Stomach (tissue), 8 donors: ENCODE measurements at regions not wholly inside any gene's neighbourhood (a gene's known extent, or its start where the extent isn't known, plus 50 kb on each side); places are given as distances from the start of the nearest gene placed in this dataset.

Source experiments
- DNase-seq, 2 donors: peaks; one replicate each; pipeline versions ENCODE4 v3.0.0 to v3.0.0-alpha.2; 2013 to 2019
- H3K27ac ChIP-seq, 5 donors: fragments of 200-600 bp in 4 of 5; sonication (generic) in 4 of 5; one replicate each; pipeline ENCODE4 v1.5.1; 2013 to 2019; ENCODE audit warnings: mild to moderate bottlenecking in 1 of 5, moderate library complexity in 1 of 5
- H3K27me3 ChIP-seq, 3 donors: fragments of 200-600 bp; sonication (generic); one replicate each; pipeline ENCODE4 v1.5.1; 2017 to 2019; ENCODE audit warnings: mixed run types in 1 of 3
- H3K36me3 ChIP-seq, 4 donors: fragments of 200-600 bp; sonication (generic); 1 replicate in 3 of 4; 2 replicates in 1 of 4; pipeline ENCODE4 v1.5.1; 2016 to 2019
- H3K4me1 ChIP-seq, 4 donors: fragments of 200-600 bp; sonication (generic); one replicate each; pipeline ENCODE4 v1.5.1; 2016 to 2019
- H3K4me3 ChIP-seq, 4 donors: fragments of 200-600 bp; sonication (generic) in 3 of 4; one replicate each; pipeline ENCODE4 v1.5.1; 2016 to 2019; ENCODE audit warnings: mild to moderate bottlenecking in 1 of 4
- H3K9me3 ChIP-seq, 4 donors: fragments of 200-600 bp; sonication (generic); one replicate each; pipeline ENCODE4 v1.5.1; 2016 to 2019
- EP300 ChIP-seq: sonication (generic); formaldehyde crosslinking; IDR thresholded peaks from one replicate; pipeline ENCODE4 v1.6.1; 2017; ENCODE audit warnings: antibody characterized with exemption
- POLR2A ChIP-seq, 4 donors: fragments of 450-650 bp; IDR thresholded peaks; one replicate each; pipeline ENCODE4 v1.6.1; 2016; ENCODE audit warnings: antibody characterized with exemption in 4 of 4, control low read depth in 2 of 4, mild to moderate bottlenecking in 1 of 4, moderate library complexity in 1 of 4
- POLR2AphosphoS5 ChIP-seq, 3 donors: sonication (generic); formaldehyde crosslinking; IDR thresholded peaks; one replicate each; pipeline ENCODE4 v1.6.1; 2016; ENCODE audit warnings: antibody characterized with exemption in 3 of 3
- WGBS, 5 donors: extraction: QIAGEN DNeasy Blood & Tissue Kit in 3 of 5; methylation state at CpG; one replicate each; pipeline versions ENCODE4 v1.1.5 to v1.1.7; 2013 to 2018; 5-methylcytosine and 5-hydroxymethylcytosine counted together
- intact Hi-C: fragments of 100-400 bp; cut with DNase I; formaldehyde crosslinking; loops from one replicate; pipeline ENCODE4 v1.15.1; 2023; ENCODE audit warnings: low total_unique reads
- TF ChIP-seq, protein P1 (sequence below), 7 experiments: fragments of 450-650 bp in 4 of 7; fragments of 200-600 bp in 3 of 7; sonication (generic) in 3 of 7; IDR thresholded peaks; one replicate each; pipeline ENCODE4 v1.5.1; 2016 to 2019; ENCODE audit warnings: antibody characterized with exemption in 7 of 7, control low read depth in 2 of 7, mild to moderate bottlenecking in 1 of 7
- donor health status: healthy with polysubstance abuse.
- donor health status: Bipolar disorder and iron deficiency.
- donor health status: healthy.

DNA sequence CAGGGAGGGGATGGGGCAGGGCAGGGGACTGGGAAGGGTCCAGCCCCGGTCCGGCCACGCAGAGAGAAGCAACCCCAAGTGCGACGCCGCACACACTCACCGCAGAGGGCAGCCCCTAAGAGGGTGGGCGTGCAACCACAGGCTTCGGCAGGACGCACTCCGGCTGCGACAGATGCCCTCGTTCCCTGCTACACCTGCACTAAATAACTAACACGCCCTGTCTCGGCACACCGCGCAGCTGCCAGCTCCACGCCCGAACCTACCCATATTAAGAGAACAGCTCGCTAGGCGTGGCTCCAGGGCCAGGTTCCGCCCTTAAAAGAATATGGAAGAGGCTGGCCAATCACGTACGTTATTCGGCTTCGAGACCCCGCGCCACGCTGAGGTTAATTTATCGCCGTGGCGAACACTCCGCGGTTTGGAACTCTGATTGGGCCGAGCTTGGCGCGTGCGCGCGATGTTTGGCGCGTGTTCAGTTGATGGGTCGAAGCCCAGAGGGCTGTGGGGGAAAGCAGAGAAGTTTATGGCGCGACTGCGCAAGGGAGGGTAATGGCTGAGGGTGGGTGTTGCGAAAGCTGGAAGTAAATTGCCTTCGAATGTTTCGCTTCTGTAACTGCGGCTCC, 91.1 kb downstream of the OR13A1 start:
- Histone ChIP-seq H3K27ac (no peak overlapping the region), H3K27me3 (peaks cover 0 to 30% (median 3%) of the 10 kb centered on the region in 3 donors), H3K36me3 (no peaks in the 10 kb centered on the region), H3K4me3 (no peak overlapping the region), H3K4me1 (no peaks in the 10 kb centered on the region), H3K9me3 (peaks cover 2 to 6% (median 4%) of the 10 kb centered on the region in 4 donors)
- DNase-seq = no peak
- intact Hi-C loops = no loop called here
- TF ChIP-seq EP300 (no peak), POLR2A (IDR thresholded peaks at IDR 0.05) (no peak), POLR2AphosphoS5 (IDR thresholded peaks at IDR 0.05) (no peak)
- TF ChIP-seq, protein P1, sequence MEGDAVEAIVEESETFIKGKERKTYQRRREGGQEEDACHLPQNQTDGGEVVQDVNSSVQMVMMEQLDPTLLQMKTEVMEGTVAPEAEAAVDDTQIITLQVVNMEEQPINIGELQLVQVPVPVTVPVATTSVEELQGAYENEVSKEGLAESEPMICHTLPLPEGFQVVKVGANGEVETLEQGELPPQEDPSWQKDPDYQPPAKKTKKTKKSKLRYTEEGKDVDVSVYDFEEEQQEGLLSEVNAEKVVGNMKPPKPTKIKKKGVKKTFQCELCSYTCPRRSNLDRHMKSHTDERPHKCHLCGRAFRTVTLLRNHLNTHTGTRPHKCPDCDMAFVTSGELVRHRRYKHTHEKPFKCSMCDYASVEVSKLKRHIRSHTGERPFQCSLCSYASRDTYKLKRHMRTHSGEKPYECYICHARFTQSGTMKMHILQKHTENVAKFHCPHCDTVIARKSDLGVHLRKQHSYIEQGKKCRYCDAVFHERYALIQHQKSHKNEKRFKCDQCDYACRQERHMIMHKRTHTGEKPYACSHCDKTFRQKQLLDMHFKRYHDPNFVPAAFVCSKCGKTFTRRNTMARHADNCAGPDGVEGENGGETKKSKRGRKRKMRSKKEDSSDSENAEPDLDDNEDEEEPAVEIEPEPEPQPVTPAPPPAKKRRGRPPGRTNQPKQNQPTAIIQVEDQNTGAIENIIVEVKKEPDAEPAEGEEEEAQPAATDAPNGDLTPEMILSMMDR (IDR thresholded peaks at IDR 0.05) = no peak
- WGBS, 5 donors = 75 to 87% (median 76%) methylated on average over 47 to 50 of the region's 50 CpGs

DNA sequence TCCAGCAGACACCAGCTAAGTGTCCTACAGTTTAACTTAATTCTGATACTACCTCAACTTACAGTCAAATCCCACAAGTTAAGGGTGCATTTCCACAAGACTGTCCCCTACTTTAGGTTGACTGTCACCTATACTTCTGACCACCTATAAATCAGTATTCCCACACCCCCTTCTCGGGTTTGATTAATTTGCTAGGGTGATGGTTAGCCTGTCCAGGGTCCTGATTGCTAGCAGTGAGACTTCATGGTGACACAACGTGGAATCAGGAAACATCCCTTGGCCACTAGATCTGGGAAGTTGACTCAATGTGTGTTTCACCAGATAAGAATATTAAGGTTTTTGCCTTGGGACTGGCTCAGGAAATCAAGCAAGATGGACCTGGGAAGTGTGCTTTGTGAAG, 88.4 kb downstream of the OR13A1 start:
- no peaks in the 10 kb centered on the region for H3K36me3 ChIP-seq
- TF ChIP-seq POLR2A (IDR thresholded peaks at IDR 0.05) = no peak
- TF ChIP-seq, protein P1 (IDR thresholded peaks at IDR 0.05) = no peak
- no peak for TF ChIP-seq EP300
- TF ChIP-seq POLR2AphosphoS5 (IDR thresholded peaks at IDR 0.05) = no peak
- DNase-seq = no peak
- peaks cover 9 to 19% (median 15%) of the 10 kb centered on the region in 4 donors for H3K9me3 ChIP-seq
- peaks cover 0 to 30% (median 3%) of the 10 kb centered on the region in 3 donors for H3K27me3 ChIP-seq
- intact Hi-C loops = no loop called here
- H3K27ac ChIP-seq = no peak overlapping the region
- no peak overlapping the region for H3K4me3 ChIP-seq
- no peaks in the 10 kb centered on the region for H3K4me1 ChIP-seq
- WGBS, 5 donors = 33 to 64% (median 56%) methylated on average over 2 of the region's 2 CpGs

DNA sequence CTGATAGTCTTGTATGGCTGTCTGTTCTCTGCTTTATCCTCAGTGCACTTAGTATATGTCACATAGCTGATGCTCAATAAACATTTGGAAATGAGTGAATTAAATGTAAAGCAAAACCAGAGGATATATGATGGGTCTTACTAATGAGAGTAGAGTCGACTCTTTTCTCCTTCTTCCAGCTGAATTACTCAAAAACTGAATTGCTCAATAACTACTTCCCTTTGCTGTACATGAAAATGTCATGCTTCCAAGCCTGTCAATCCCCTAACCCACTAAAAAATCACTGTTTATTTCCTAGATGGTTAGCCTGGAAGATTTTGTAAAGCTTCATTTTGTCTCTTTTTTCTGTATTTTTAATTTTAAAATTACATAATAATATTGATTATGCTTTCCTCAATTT, 88.0 kb downstream of the OR13A1 start:
- Histone ChIP-seq H3K4me3 (no peak overlapping the region), H3K9me3 (peaks cover 9 to 19% (median 15%) of the 10 kb centered on the region in 4 donors), H3K27me3 (peaks cover 0 to 30% (median 3%) of the 10 kb centered on the region in 3 donors), H3K36me3 (no peaks in the 10 kb centered on the region), H3K27ac (no peak overlapping the region), H3K4me1 (no peaks in the 10 kb centered on the region)
- 54 to 83% (median 75%) methylated on average over 1 of the region's 1 CpG for WGBS, 5 donors
- intact Hi-C loops = no loop called here
- no peak for DNase-seq
- TF ChIP-seq, protein P1 (IDR thresholded peaks at IDR 0.05) = no peak
- TF ChIP-seq POLR2AphosphoS5 (IDR thresholded peaks at IDR 0.05) (no peak), EP300 (no peak), POLR2A (IDR thresholded peaks at IDR 0.05) (no peak)

DNA sequence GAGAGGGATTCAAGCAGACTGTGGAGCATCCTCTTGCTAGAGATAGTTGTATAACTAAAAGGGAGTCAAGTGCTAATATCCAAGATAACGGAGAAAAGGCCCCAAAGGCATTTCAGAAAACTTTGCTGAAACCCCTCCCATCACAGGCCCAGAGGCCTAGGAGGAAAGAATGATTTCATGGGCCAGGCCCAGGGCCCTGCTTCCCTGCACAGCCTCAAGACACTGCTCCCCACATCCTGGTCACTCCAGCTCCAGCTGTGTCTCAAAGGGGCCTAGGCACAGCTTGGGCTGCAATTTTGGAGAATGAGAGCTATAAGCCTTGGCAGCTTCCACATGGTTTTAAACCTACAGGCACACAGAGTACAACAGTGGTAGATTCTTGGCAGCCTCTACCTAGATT, 85.6 kb downstream of the OR13A1 start:
- H3K27ac ChIP-seq = no peak overlapping the region
- TF ChIP-seq EP300 (no peak), POLR2AphosphoS5 (IDR thresholded peaks at IDR 0.05) (no peak), POLR2A (IDR thresholded peaks at IDR 0.05) (no peak)
- TF ChIP-seq, protein P1 (IDR thresholded peaks at IDR 0.05) = no peak
- no peak for DNase-seq
- H3K4me3 ChIP-seq = no peak overlapping the region
- no peaks in the 10 kb centered on the region for H3K4me1 ChIP-seq
- peaks cover 0 to 21% (median 0%) of the 10 kb centered on the region in 3 donors for H3K27me3 ChIP-seq
- 64 to 96% (median 90%) methylated on average over 1 of the region's 1 CpG for WGBS, 5 donors
- H3K9me3 ChIP-seq = peaks cover 9 to 19% (median 15%) of the 10 kb centered on the region in 4 donors
- intact Hi-C loops = no loop called here
- H3K36me3 ChIP-seq = no peaks in the 10 kb centered on the region
